Glutamatergic neuron (in vitro differentiated cells): ENCODE measurements at regions not wholly inside any gene's neighbourhood (a gene's known extent, or its start where the extent isn't known, plus 50 kb on each side); places are given as distances from the start of the nearest gene placed in this dataset.

ENCODE experiments used
- DNase-seq: peaks from one replicate; pipeline ENCODE4 v3.0.0; 2022
- H3K27ac Mint-ChIP-seq: one replicate; pipeline ENCODE4 v1.8.0; 2020; ENCODE audit warnings: mild to moderate bottlenecking, mixed read lengths, inconsistent platforms; ENCODE audit not compliant: unreplicated experiment
- H3K27me3 Mint-ChIP-seq: one replicate; pipeline ENCODE4 v1.8.0; 2020; ENCODE audit warnings: mild to moderate bottlenecking, moderate library complexity, mixed read lengths, inconsistent platforms; ENCODE audit not compliant: unreplicated experiment
- H3K36me3 Mint-ChIP-seq: one replicate; pipeline ENCODE4 v1.8.0; 2020; ENCODE audit warnings: mild to moderate bottlenecking, mixed read lengths, inconsistent platforms; ENCODE audit not compliant: unreplicated experiment
- H3K4me1 Mint-ChIP-seq: one replicate; pipeline ENCODE4 v1.8.0; 2020; ENCODE audit warnings: mild to moderate bottlenecking, low read depth, mixed read lengths, inconsistent platforms; ENCODE audit not compliant: unreplicated experiment
- H3K4me3 Mint-ChIP-seq: one replicate; pipeline ENCODE4 v1.8.0; 2020; ENCODE audit warnings: mild to moderate bottlenecking, mixed read lengths, inconsistent platforms; ENCODE audit not compliant: unreplicated experiment
- H3K9me3 Mint-ChIP-seq: one replicate; pipeline ENCODE4 v1.8.0; 2020; ENCODE audit warnings: mild to moderate bottlenecking, moderate library complexity, mixed read lengths, inconsistent platforms; ENCODE audit not compliant: unreplicated experiment
- CTCF ChIP-seq: fragments of 200-600 bp; sonication (generic); IDR thresholded peaks from one replicate; pipeline ENCODE4 v1.5.0; 2021; ENCODE audit not compliant: partially characterized antibody, unreplicated experiment

GRCh38 chr12:58309806-58310205 is 368.4 kb downstream of the ATP23 start:
- no peak overlapping the region for H3K4me3 Mint-ChIP-seq
- H3K36me3 Mint-ChIP-seq = peaks cover 12% of the 10 kb centered on the region
- H3K4me1 Mint-ChIP-seq = no peaks in the 10 kb centered on the region
- H3K27ac Mint-ChIP-seq = no peak overlapping the region
- H3K9me3 Mint-ChIP-seq = no peaks in the 10 kb centered on the region
- no peak for DNase-seq
- TF ChIP-seq CTCF = no peak
- no peaks in the 10 kb centered on the region for H3K27me3 Mint-ChIP-seq

- Mint-ChIP-seq H3K4me3 (no peak overlapping the region), H3K36me3 (peaks cover 12% of the 10 kb centered on the region), H3K27me3 (peaks cover 1% of the 10 kb centered on the region), H3K9me3 (no peaks in the 10 kb centered on the region), H3K27ac (no peak overlapping the region), H3K4me1 (no peaks in the 10 kb centered on the region)
- DNase-seq = no peak
- TF ChIP-seq CTCF = no peak
These were observed 369.0 kb downstream of the ATP23 start for GRCh38 chr12:58310368-58310767.

GRCh38 chr12:58310809-58311622 is 369.6 kb downstream of the ATP23 start:
- H3K9me3 Mint-ChIP-seq = no peaks in the 10 kb centered on the region
- no peak for TF ChIP-seq CTCF
- H3K4me1 Mint-ChIP-seq = no peaks in the 10 kb centered on the region
- no peak overlapping the region for H3K4me3 Mint-ChIP-seq
- DNase-seq = no peak
- peaks cover 12% of the 10 kb centered on the region for H3K36me3 Mint-ChIP-seq
- peaks cover 1% of the 10 kb centered on the region for H3K27me3 Mint-ChIP-seq
- no peak overlapping the region for H3K27ac Mint-ChIP-seq

- Mint-ChIP-seq H3K36me3 (peaks cover 5% of the 10 kb centered on the region), H3K27ac (no peak overlapping the region), H3K4me1 (no peaks in the 10 kb centered on the region), H3K27me3 (peaks cover 3% of the 10 kb centered on the region), H3K4me3 (no peak overlapping the region), H3K9me3 (no peaks in the 10 kb centered on the region)
- no peak for DNase-seq
- no peak for TF ChIP-seq CTCF
These were observed 371.9 kb downstream of the ATP23 start for GRCh38 chr12:58313091-58313855.

GRCh38 chr12:58314610-58315009 is 373.2 kb downstream of the ATP23 start:
- H3K27ac Mint-ChIP-seq = no peak overlapping the region
- H3K36me3 Mint-ChIP-seq = peaks cover 13% of the 10 kb centered on the region
- no peaks in the 10 kb centered on the region for H3K4me1 Mint-ChIP-seq
- H3K27me3 Mint-ChIP-seq = peaks cover 7% of the 10 kb centered on the region
- no peaks in the 10 kb centered on the region for H3K9me3 Mint-ChIP-seq
- H3K4me3 Mint-ChIP-seq = no peak overlapping the region
- TF ChIP-seq CTCF = no peak
- no peak for DNase-seq
